ENCODE measurements at regions not wholly inside any gene's neighbourhood (a gene's known extent, or its start where the extent isn't known, plus 50 kb on each side); places are given as distances from the start of the nearest gene placed in this dataset.
"Not testable (repeated sequence)": the region's sequence is repeated elsewhere in the genome, so short reads cannot be mapped to it uniquely, and the experiment has no call there.

DNA sequence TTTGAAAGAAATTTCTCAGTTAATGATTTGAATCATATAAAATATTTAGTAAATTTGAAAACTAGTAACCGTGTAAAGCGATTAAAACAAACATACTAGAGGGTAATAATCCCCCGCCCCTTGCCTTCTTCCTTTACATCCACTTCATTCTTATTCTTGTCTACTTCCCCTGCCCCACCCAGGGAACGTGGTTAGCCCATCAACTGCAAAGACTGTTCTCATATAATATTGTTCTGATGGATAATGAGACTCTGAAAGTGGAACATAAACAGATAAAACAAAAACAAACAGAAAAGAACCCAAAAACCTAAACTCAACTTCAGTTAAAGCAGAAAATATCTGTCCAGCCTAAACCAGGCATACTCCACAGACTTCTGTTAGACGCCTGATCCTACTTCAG is 108.1 kb upstream of the GTF2H2C_2 start:
- H3K36me3 Mint-ChIP-seq; H3K27me3 Mint-ChIP-seq (ENCODE audit: low read depth); H3K9me3 Mint-ChIP-seq; H3K27ac Mint-ChIP-seq; POLR2A ChIA-PET; ATAC-seq; H3K4me3 Mint-ChIP-seq; CTCF ChIA-PET; H3K4me1 Mint-ChIP-seq: not testable (repeated sequence)
- peak; percentile 1 for DNase-seq (ENCODE audit: low spot score)

Measured in WTC11 (cell line).